HCT116 (cell line): ENCODE measurements at regions not wholly inside any gene's neighbourhood (a gene's known extent, or its start where the extent isn't known, plus 50 kb on each side); places are given as distances from the start of the nearest gene placed in this dataset.

Experiments used
- ATAC-seq: fragments of 200-7000 bp; cut with Tn5 transposase; 2 replicates; pipeline ENCODE4 v1.9.1; 2020; ENCODE audit warnings: mild to moderate bottlenecking, moderate library complexity
- BruUV-seq: library from RNA; stranded (reverse); fragments of 400-500 nt; replicated peaks from 2 replicates; lab custom pipeline; 2021; lab: Mats Ljungman, UMichigan
- CTCF ChIA-PET: fragments of 300-600 bp; sonication (Branson Sonifier 250); formaldehyde crosslinking; loops from one replicate; lab custom pipeline; 2021; ENCODE audit warnings: antibody characterized with exemption; lab: Charles Lee
- POLR2A ChIA-PET: fragments of 300-600, 350-600 bp; sonication (Branson Sonifier 250); formaldehyde crosslinking; loops from one replicate; lab custom pipeline; 2021; ENCODE audit warnings: antibody characterized with exemption; lab: Charles Lee
- RAD21 ChIA-PET, 2 experiments: fragments of 300-600 bp; sonication (Branson Sonifier 250); formaldehyde crosslinking; loops; one replicate each; lab custom pipeline; 2023; ENCODE audit warnings: low total read pairs in 2 of 2; ENCODE audit not compliant: uncharacterized antibody in 2 of 2, unreplicated experiment in 2 of 2, low non-redundant PET in 1 of 2; lab: Charles Lee
- DNase-seq: peaks from one replicate; pipeline ENCODE4 v3.0.0-alpha.2; 2010; ENCODE audit warnings: low read depth, low spot score
- H2AFZ ChIP-seq: fragments of 200-600 bp; shearing (Covaris generic), sonication (generic); 2 replicates; pipeline ENCODE4 v1.6.1; 2017; ENCODE audit warnings: low read depth, mixed run types, mixed read lengths, antibody characterized with exemption, low read length; ENCODE audit not compliant: poor library complexity, severe bottlenecking
- H3K27ac ChIP-seq: 2 replicates; pipeline ENCODE4 v1.5.1; 2012; ENCODE audit warnings: low read depth, low read length
- H3K27me3 ChIP-seq: fragments of 200-600 bp; sonication (generic); 2 replicates; pipeline ENCODE4 v1.6.1; 2016; ENCODE audit warnings: mixed run types, low read length, mixed read lengths; ENCODE audit not compliant: insufficient read depth
- H3K36me3 ChIP-seq, 2 experiments: fragments of 200-500 bp in 1 of 2; fragments of 200-600 bp in 1 of 2; sonication (Bioruptor generic) in 1 of 2; sonication (generic) in 1 of 2; 2 replicates each; pipeline versions ENCODE4 v1.5.1 to v1.6.1; 2014 to 2016; ENCODE audit warnings: low read length in 2 of 2, inconsistent platforms in 1 of 2, mixed read lengths in 1 of 2, mixed run types in 1 of 2; ENCODE audit not compliant: insufficient read depth in 2 of 2, control insufficient read depth in 1 of 2
- H3K4me1 ChIP-seq, 2 experiments: fragments of 200-600 bp in 1 of 2; sonication (generic) in 1 of 2; 2 replicates each; pipeline versions ENCODE4 v1.5.1 to v1.6.1; 2012 to 2017; ENCODE audit warnings: low read length in 2 of 2, inconsistent platforms in 1 of 2, mild to moderate bottlenecking in 1 of 2, mixed read lengths in 1 of 2, mixed run types in 1 of 2, moderate library complexity in 1 of 2; ENCODE audit not compliant: insufficient read depth in 2 of 2, control insufficient read depth in 1 of 2
- H3K4me2 ChIP-seq: fragments of 200-600 bp; sonication (generic); 2 replicates; pipeline ENCODE4 v1.6.1; 2017; ENCODE audit warnings: mixed run types, low read length, mixed read lengths
- H3K4me3 ChIP-seq, 2 experiments: fragments of 200-600 bp in 1 of 2; sonication (generic) in 1 of 2; replicated peaks in 1 of 2; 2 replicates each; pipeline ENCODE4 v1.5.1; 2011 to 2016; ENCODE audit warnings: low read length in 2 of 2, control low read depth in 1 of 2, low read depth in 1 of 2, mild to moderate bottlenecking in 1 of 2, mixed read lengths in 1 of 2, mixed run types in 1 of 2
- H3K79me2 ChIP-seq: fragments of 200-600 bp; sonication (generic); 2 replicates; pipeline ENCODE4 v1.6.1; 2017; ENCODE audit warnings: mild to moderate bottlenecking, mixed run types, low read length, moderate library complexity, mixed read lengths; ENCODE audit not compliant: insufficient read depth
- H3K9ac ChIP-seq: fragments of 200-600 bp; sonication (generic); 2 replicates; pipeline ENCODE4 v1.6.1; 2016; ENCODE audit warnings: low read length, mixed read lengths
- H3K9me2 ChIP-seq: fragments of 200-600 bp; sonication (generic), shearing (Covaris generic); 2 replicates; pipeline ENCODE4 v1.6.1; 2017; ENCODE audit warnings: mixed run types, mild to moderate bottlenecking, moderate library complexity; ENCODE audit not compliant: insufficient read depth
- H3K9me3 ChIP-seq, 2 experiments: fragments of 200-500 bp in 1 of 2; fragments of 200-600 bp in 1 of 2; sonication (Bioruptor generic) in 1 of 2; sonication (generic) in 1 of 2; 2 replicates each; pipeline ENCODE4 v1.6.1; 2014 to 2017; ENCODE audit warnings: low read length in 2 of 2, mixed read lengths in 2 of 2, inconsistent platforms in 1 of 2, low read depth in 1 of 2, mild to moderate bottlenecking in 1 of 2, mixed run types in 1 of 2, moderate library complexity in 1 of 2; ENCODE audit not compliant: control insufficient read depth in 1 of 2, insufficient read depth in 1 of 2
- H4K20me1 ChIP-seq: fragments of 200-600 bp; sonication (generic), shearing (Covaris generic); 2 replicates; pipeline ENCODE4 v1.6.1; 2017; ENCODE audit warnings: mixed run types, mild to moderate bottlenecking, moderate library complexity; ENCODE audit not compliant: insufficient read depth
- ATF3 ChIP-seq: IDR thresholded peaks from 2 replicates; pipeline ENCODE4 v1.6.1; 2012
- CEBPB ChIP-seq: IDR thresholded peaks from 2 replicates; pipeline ENCODE4 v1.6.1; 2012; ENCODE audit warnings: low read depth
- CTCF ChIP-seq, 3 experiments: fragments of 200-600 bp in 1 of 3; sonication (generic) in 1 of 3; IDR thresholded peaks in 2 of 3; conservative IDR thresholded peaks in 1 of 3; 2 replicates each; pipeline ENCODE4 v1.5.1; 2012 to 2017; ENCODE audit warnings: low read depth in 2 of 3, low read length in 2 of 3, antibody characterized with exemption in 1 of 3, borderline replicate concordance in 1 of 3, control low read depth in 1 of 3, mild to moderate bottlenecking in 1 of 3, mixed read lengths in 1 of 3, mixed run types in 1 of 3, moderate library complexity in 1 of 3; ENCODE audit not compliant: insufficient read depth in 1 of 3
- EGR1 ChIP-seq: IDR thresholded peaks from 2 replicates; pipeline ENCODE4 v1.6.1; 2012; ENCODE audit warnings: low read depth
- ELF1 ChIP-seq: IDR thresholded peaks from 2 replicates; pipeline ENCODE4 v1.6.1; 2012; ENCODE audit warnings: low read depth, borderline replicate concordance
- EZH2 ChIP-seq: fragments of 200-600 bp; sonication (generic); IDR thresholded peaks from 2 replicates; pipeline ENCODE4 v1.6.1; 2017; ENCODE audit warnings: antibody characterized with exemption, mixed run types
- EZH2phosphoT487 ChIP-seq: fragments of 200-600 bp; IDR thresholded peaks from 2 replicates; pipeline ENCODE4 v1.6.1; 2018; ENCODE audit warnings: antibody characterized with exemption, borderline replicate concordance
- JUND ChIP-seq: IDR thresholded peaks from 2 replicates; pipeline ENCODE4 v1.6.1; 2012
- MAX ChIP-seq: IDR thresholded peaks from 2 replicates; pipeline ENCODE4 v1.6.1; 2012
- POLR2A ChIP-seq: IDR thresholded peaks from 2 replicates; pipeline ENCODE4 v1.7.0; 2011; ENCODE audit warnings: borderline replicate concordance; ENCODE audit not compliant: insufficient read depth, insufficient read length; ENCODE audit errors: extremely low read depth
- POLR2AphosphoS5 ChIP-seq: IDR thresholded peaks from 2 replicates; pipeline ENCODE4 v1.6.1; 2011; ENCODE audit warnings: mild to moderate bottlenecking, low read depth, low read length, moderate library complexity
- RAD21 ChIP-seq: IDR thresholded peaks from 2 replicates; pipeline ENCODE4 v1.6.1; 2012; ENCODE audit warnings: low read depth, mild to moderate bottlenecking
- REST ChIP-seq: IDR thresholded peaks from 2 replicates; pipeline ENCODE4 v1.6.1; 2012; ENCODE audit warnings: low read depth
- SIN3A ChIP-seq: IDR thresholded peaks from 2 replicates; pipeline ENCODE4 v1.6.1; 2012; ENCODE audit warnings: low read depth
- SP1 ChIP-seq: IDR thresholded peaks from 2 replicates; pipeline ENCODE4 v1.6.1; 2012; ENCODE audit warnings: low read depth
- TCF7L2 ChIP-seq: IDR thresholded peaks from 2 replicates; pipeline ENCODE4 v1.7.0; 2011; ENCODE audit warnings: borderline replicate concordance, inconsistent platforms; ENCODE audit not compliant: insufficient read depth, insufficient read length; ENCODE audit errors: extremely low read depth
- YY1 ChIP-seq: IDR thresholded peaks from 2 replicates; pipeline ENCODE4 v1.6.1; 2011; ENCODE audit warnings: low read length, low read depth, moderate library complexity, mild to moderate bottlenecking; ENCODE audit not compliant: insufficient replicate concordance; ENCODE audit errors: extremely low read depth
- ZBTB33 ChIP-seq: IDR thresholded peaks from 2 replicates; pipeline ENCODE4 v1.6.1; 2011; ENCODE audit warnings: mild to moderate bottlenecking, low read length, moderate library complexity; ENCODE audit not compliant: insufficient replicate concordance; ENCODE audit errors: extremely low read depth
- ZFX ChIP-seq: fragments of 450-650 bp; IDR thresholded peaks from 2 replicates; pipeline ENCODE4 v1.6.1; 2017
- ZNF274 ChIP-seq: fragments of 200-500 bp; sonication (Bioruptor generic); IDR thresholded peaks from 2 replicates; pipeline ENCODE4 v1.6.1; 2014; ENCODE audit warnings: mild to moderate bottlenecking, low read depth, low read length, inconsistent platforms
- intact Hi-C: fragments of 100-400 bp; cut with micrococcal nuclease; formaldehyde crosslinking; loops from 2 replicates; pipeline ENCODE4 v1.10.0; 2022

- DNase-seq (no peak), ATAC-seq (no peak)
- intact Hi-C loops = no loop called here
- no peak overlapping the region for H3K9ac ChIP-seq
- BruUV-seq = no TSS peak
- peaks cover 8 to 26% of the 10 kb centered on the region in 2 experiments; a peak in 2 of 4 replicates for H3K9me3 ChIP-seq
- no peaks in the 10 kb centered on the region for H3K79me2 ChIP-seq
- H3K27me3 ChIP-seq = no peaks in the 10 kb centered on the region
- no peaks in the 10 kb centered on the region for H3K36me3 ChIP-seq
- TF ChIP-seq EGR1 (no peak), ATF3 (no peak), MAX (no peak), CEBPB (no peak), POLR2AphosphoS5 (no peak), POLR2A (no peak), TCF7L2 (no peak), YY1 (no peak), JUND (no peak), ELF1 (no peak), REST (no peak), SIN3A (no peak), EZH2 (no peak), CTCF (IDR thresholded peaks at IDR 0.05 in 2 of 3, conservative IDR thresholded peaks at IDR 0.05 in 1 of 3; ENCODE audit: borderline replicate concordance in 1 of 3, insufficient read depth in 1 of 3, low read depth in 2 of 3, low read length in 2 of 3) (no peak), ZBTB33 (no peak), ZNF274 (no peak), EZH2phosphoT487 (no peak), RAD21 (no peak), ZFX (no peak), SP1 (no peak)
- no peaks in the 10 kb centered on the region for H3K4me1 ChIP-seq
- ChIA-PET CTCF (no interaction called here), RAD21 (no interaction called here), POLR2A (no interaction called here)
- no peaks in the 10 kb centered on the region for H4K20me1 ChIP-seq
- H3K4me2 ChIP-seq = no peak overlapping the region
- no peaks in the 10 kb centered on the region for H3K9me2 ChIP-seq
- H3K4me3 ChIP-seq = no peak overlapping the region
- no peak overlapping the region for H3K27ac ChIP-seq
- H2AFZ ChIP-seq = no peak overlapping the region
These were observed 502.5 kb downstream of the PCDH17 start for GRCh38 chr13:58134012-58134411.
